HepG2 (cell line): ENCODE measurements at regions not wholly inside any gene's neighbourhood (a gene's known extent, or its start where the extent isn't known, plus 50 kb on each side); places are given as distances from the start of the nearest gene placed in this dataset.

Experiments used
- ATAC-seq: fragments of 200-7000 bp; cut with Tn5 transposase; 3 replicates; pipeline ENCODE4 v1.9.1; 2020; ENCODE audit warnings: mild to moderate bottlenecking, moderate library complexity
- BruUV-seq: library from RNA; stranded (reverse); fragments of 400-500 nt; replicated peaks from 2 replicates; lab custom pipeline; 2021; lab: Mats Ljungman, UMichigan
- CTCF ChIA-PET: fragments of 300-600 bp; formaldehyde crosslinking; extraction: SDS; loops from one replicate; lab custom pipeline; 2021; ENCODE audit warnings: low total read pairs, inconsistent platforms, low intra/inter-chr PET ratio; lab: Yijun Ruan, JAX
- POLR2A ChIA-PET: fragments of 350-600 bp; sonication (Branson Sonifier 250); formaldehyde crosslinking; loops from one replicate; lab custom pipeline; 2020; ENCODE audit warnings: antibody characterized with exemption, inconsistent platforms; lab: Yijun Ruan, JAX
- DNase-seq: peaks from one replicate; pipeline ENCODE4 v3.0.0-alpha.2; 2015; ENCODE audit warnings: low spot score
- FAIRE-seq: peaks from 3 replicates; lab custom pipeline; 2011; peaks lifted over from hg19 to GRCh38; lab: Jason Lieb, UNC
- H2AFZ ChIP-seq: one replicate; pipeline ENCODE4 v1.6.1; 2011; ENCODE audit warnings: low read length, inconsistent platforms
- H3K27ac ChIP-seq: fragments of 300-600 bp; 3 replicates; pipeline ENCODE4 v1.8.0; 2011; ENCODE audit warnings: mixed run types, mild to moderate bottlenecking, mixed read lengths, low read length, inconsistent platforms; ENCODE audit not compliant: insufficient read depth; ENCODE audit errors: extremely low read length
- H3K27me3 ChIP-seq, 2 experiments: fragments of 200-600 bp in 1 of 2; 2 replicates in 1 of 2; 3 replicates in 1 of 2; pipeline versions ENCODE4 v1.6.0 to v1.8.0; 2011; ENCODE audit warnings: low read length in 2 of 2, mild to moderate bottlenecking in 2 of 2, moderate library complexity in 2 of 2, inconsistent platforms in 1 of 2; ENCODE audit not compliant: insufficient read depth in 2 of 2, control insufficient read depth in 1 of 2
- H3K36me3 ChIP-seq, 2 experiments: fragments of 200-600 bp in 1 of 2; replicated peaks in 1 of 2; 2 replicates in 1 of 2; 3 replicates in 1 of 2; pipeline versions ENCODE4 v1.5.1 to v1.8.0; 2011; ENCODE audit warnings: low read length in 2 of 2, inconsistent platforms in 1 of 2; ENCODE audit not compliant: insufficient read depth in 2 of 2, control insufficient read depth in 1 of 2
- H3K4me1 ChIP-seq: 2 replicates; pipeline ENCODE4 v1.5.1; 2012; ENCODE audit warnings: low read length, inconsistent platforms; ENCODE audit not compliant: insufficient read depth
- H3K4me2 ChIP-seq: 2 replicates; pipeline ENCODE4 v1.6.0; 2011; ENCODE audit warnings: low read depth, low read length, inconsistent platforms
- H3K4me3 ChIP-seq, 3 experiments: fragments of 200-600 bp in 1 of 3; sonication (generic), shearing (Covaris generic) in 1 of 3; replicated peaks in 1 of 3; 2 replicates each; pipeline ENCODE4 v1.5.1; 2011 to 2016; ENCODE audit warnings: low read length in 3 of 3, inconsistent platforms in 2 of 3, low read depth in 2 of 3, mild to moderate bottlenecking in 2 of 3, control low read depth in 1 of 3, mixed read lengths in 1 of 3; ENCODE audit not compliant: insufficient read depth in 1 of 3
- H3K79me2 ChIP-seq: one replicate; pipeline ENCODE4 v1.6.1; 2011; ENCODE audit warnings: low read length, inconsistent platforms; ENCODE audit not compliant: insufficient read depth
- H3K9ac ChIP-seq: 2 replicates; pipeline ENCODE4 v1.6.0; 2011; ENCODE audit warnings: mild to moderate bottlenecking, low read depth, low read length, inconsistent platforms; ENCODE audit not compliant: insufficient read depth
- H3K9me3 ChIP-seq: 2 replicates; pipeline ENCODE4 v1.5.1; 2012; ENCODE audit warnings: mild to moderate bottlenecking, low read length
- H4K20me1 ChIP-seq: 2 replicates; pipeline ENCODE4 v1.6.0; 2011; ENCODE audit warnings: inconsistent platforms, mild to moderate bottlenecking, low read length, moderate library complexity; ENCODE audit not compliant: insufficient read depth
- BHLHE40 ChIP-seq: IDR thresholded peaks from 2 replicates; pipeline ENCODE4 v1.6.1; 2011; ENCODE audit warnings: low read length, improper control_type of control experiment
- MNT ChIP-seq: fragments of 450-650 bp; IDR thresholded peaks from 2 replicates; pipeline ENCODE4 v1.6.1; 2016
- NKX3-1 ChIP-seq: sonication (generic); formaldehyde crosslinking; IDR thresholded peaks from 2 replicates; pipeline ENCODE4 v1.5.0; 2020; ENCODE audit warnings: missing genetic modification reagents
- NONO ChIP-seq, 2 experiments: fragments of 450-650 bp in 1 of 2; sonication (generic) in 1 of 2; formaldehyde crosslinking in 1 of 2; IDR thresholded peaks in 1 of 2; conservative IDR thresholded peaks in 1 of 2; 2 replicates each; pipeline versions ENCODE4 v1.6.1 to v1.8.0; 2017 to 2022; ENCODE audit warnings: mild to moderate bottlenecking in 1 of 2, missing genetic modification reagents in 1 of 2, moderate library complexity in 1 of 2
- PAXIP1 ChIP-seq: sonication (generic); formaldehyde crosslinking; conservative IDR thresholded peaks from 2 replicates; pipeline ENCODE4 v1.4.0; 2020; ENCODE audit warnings: mild to moderate bottlenecking, missing genetic modification reagents, moderate library complexity
- POLR2A ChIP-seq, 2 experiments: IDR thresholded peaks; 2 replicates each; pipeline ENCODE4 v1.6.1; 2011; ENCODE audit warnings: low read depth in 2 of 2, low read length in 2 of 2, mild to moderate bottlenecking in 1 of 2, moderate library complexity in 1 of 2; ENCODE audit not compliant: insufficient read depth in 1 of 2
- ZBTB21 ChIP-seq: sonication (generic); formaldehyde crosslinking; IDR thresholded peaks from 2 replicates; pipeline ENCODE4 v1.4.0; 2020; ENCODE audit warnings: missing genetic modification reagents
- ZBTB44 ChIP-seq: sonication (generic); formaldehyde crosslinking; IDR thresholded peaks from 2 replicates; pipeline ENCODE4 v1.4.0; 2020; ENCODE audit warnings: missing genetic modification reagents
- ZFP41 ChIP-seq: sonication (generic); formaldehyde crosslinking; IDR thresholded peaks from 2 replicates; pipeline ENCODE4 v1.4.0; 2020; ENCODE audit warnings: mild to moderate bottlenecking, missing genetic modification reagents, borderline replicate concordance
- ZNF510 ChIP-seq: sonication (generic); formaldehyde crosslinking; IDR thresholded peaks from 2 replicates; pipeline ENCODE4 v1.4.0; 2020; ENCODE audit warnings: low read depth, mild to moderate bottlenecking, missing genetic modification reagents
- WGBS: methylation state at CpG from one replicate; pipeline ENCODE4 v1.1.6; 2017; ENCODE audit warnings: low lambda C conversion rate; 5-methylcytosine and 5-hydroxymethylcytosine counted together
- in situ Hi-C: cut with HindIII; loops from 2 replicates; pipeline ENCODE4 v1.10.0; 2017; ENCODE audit warnings: low pct_unique_long_range_greater_than_20kb; ENCODE audit not compliant: extremely low pct_ligation_motif_present
- intact Hi-C: fragments of 100-400 bp; cut with micrococcal nuclease; formaldehyde crosslinking; loops from one replicate; pipeline ENCODE4 v1.10.0; 2022; ENCODE audit not compliant: unreplicated experiment
- TF ChIP-seq, protein P1 (sequence below): sonication (generic); formaldehyde crosslinking; IDR thresholded peaks from 2 replicates; pipeline ENCODE4 v1.4.0; 2020; ENCODE audit warnings: missing genetic modification reagents
- TF ChIP-seq, protein P2 (sequence below): sonication (generic); formaldehyde crosslinking; conservative IDR thresholded peaks from 2 replicates; pipeline ENCODE4 v1.4.0; 2020; ENCODE audit warnings: missing genetic modification reagents

DNA sequence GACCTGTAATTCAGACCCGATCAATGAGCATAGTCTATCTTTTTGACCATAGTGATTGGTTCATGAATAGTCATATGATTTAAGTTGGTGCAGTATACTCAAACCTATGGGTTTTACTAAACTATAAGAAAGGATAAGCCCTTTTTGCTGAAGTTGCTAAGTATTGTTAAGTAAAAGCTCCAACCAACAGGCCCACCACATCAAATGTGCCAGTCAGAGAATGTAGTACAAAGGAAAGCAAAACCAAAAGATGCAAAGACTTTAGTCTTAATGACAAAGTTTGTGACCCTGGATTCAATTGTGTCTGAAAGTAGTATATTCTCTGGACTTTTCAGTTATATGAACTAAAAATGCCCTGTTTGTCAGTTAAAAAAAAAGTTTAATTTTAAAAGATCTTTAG is 208.1 kb upstream of the TET2 start:
- no peak for FAIRE-seq
- no TSS peak for BruUV-seq
- intact Hi-C loops: no loop called here
- TF ChIP-seq, protein P1, sequence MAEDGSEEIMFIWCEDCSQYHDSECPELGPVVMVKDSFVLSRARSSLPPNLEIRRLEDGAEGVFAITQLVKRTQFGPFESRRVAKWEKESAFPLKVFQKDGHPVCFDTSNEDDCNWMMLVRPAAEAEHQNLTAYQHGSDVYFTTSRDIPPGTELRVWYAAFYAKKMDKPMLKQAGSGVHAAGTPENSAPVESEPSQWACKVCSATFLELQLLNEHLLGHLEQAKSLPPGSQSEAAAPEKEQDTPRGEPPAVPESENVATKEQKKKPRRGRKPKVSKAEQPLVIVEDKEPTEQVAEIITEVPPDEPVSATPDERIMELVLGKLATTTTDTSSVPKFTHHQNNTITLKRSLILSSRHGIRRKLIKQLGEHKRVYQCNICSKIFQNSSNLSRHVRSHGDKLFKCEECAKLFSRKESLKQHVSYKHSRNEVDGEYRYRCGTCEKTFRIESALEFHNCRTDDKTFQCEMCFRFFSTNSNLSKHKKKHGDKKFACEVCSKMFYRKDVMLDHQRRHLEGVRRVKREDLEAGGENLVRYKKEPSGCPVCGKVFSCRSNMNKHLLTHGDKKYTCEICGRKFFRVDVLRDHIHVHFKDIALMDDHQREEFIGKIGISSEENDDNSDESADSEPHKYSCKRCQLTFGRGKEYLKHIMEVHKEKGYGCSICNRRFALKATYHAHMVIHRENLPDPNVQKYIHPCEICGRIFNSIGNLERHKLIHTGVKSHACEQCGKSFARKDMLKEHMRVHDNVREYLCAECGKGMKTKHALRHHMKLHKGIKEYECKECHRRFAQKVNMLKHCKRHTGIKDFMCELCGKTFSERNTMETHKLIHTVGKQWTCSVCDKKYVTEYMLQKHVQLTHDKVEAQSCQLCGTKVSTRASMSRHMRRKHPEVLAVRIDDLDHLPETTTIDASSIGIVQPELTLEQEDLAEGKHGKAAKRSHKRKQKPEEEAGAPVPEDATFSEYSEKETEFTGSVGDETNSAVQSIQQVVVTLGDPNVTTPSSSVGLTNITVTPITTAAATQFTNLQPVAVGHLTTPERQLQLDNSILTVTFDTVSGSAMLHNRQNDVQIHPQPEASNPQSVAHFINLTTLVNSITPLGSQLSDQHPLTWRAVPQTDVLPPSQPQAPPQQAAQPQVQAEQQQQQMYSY (CRISPR knock-in tag): no peak
- TF ChIP-seq PAXIP1 (CRISPR knock-in tag) (no peak), NKX3-1 (no peak), POLR2A (IDR thresholded peaks at IDR 0.05; ENCODE audit: insufficient read depth in 1 of 2, low read depth in 2 of 2, low read length in 2 of 2) (no peak), MNT (no peak), ZBTB44 (CRISPR knock-in tag) (no peak), ZFP41 (CRISPR knock-in tag) (no peak), ZNF510 (CRISPR knock-in tag) (no peak), BHLHE40 (no peak), ZBTB21 (no peak), NONO (IDR thresholded peaks at IDR 0.05) (no peak), NONO (CRISPR knock-in tag; conservative IDR thresholded peaks at IDR 0.05) (no peak)
- TF ChIP-seq, protein P2, sequence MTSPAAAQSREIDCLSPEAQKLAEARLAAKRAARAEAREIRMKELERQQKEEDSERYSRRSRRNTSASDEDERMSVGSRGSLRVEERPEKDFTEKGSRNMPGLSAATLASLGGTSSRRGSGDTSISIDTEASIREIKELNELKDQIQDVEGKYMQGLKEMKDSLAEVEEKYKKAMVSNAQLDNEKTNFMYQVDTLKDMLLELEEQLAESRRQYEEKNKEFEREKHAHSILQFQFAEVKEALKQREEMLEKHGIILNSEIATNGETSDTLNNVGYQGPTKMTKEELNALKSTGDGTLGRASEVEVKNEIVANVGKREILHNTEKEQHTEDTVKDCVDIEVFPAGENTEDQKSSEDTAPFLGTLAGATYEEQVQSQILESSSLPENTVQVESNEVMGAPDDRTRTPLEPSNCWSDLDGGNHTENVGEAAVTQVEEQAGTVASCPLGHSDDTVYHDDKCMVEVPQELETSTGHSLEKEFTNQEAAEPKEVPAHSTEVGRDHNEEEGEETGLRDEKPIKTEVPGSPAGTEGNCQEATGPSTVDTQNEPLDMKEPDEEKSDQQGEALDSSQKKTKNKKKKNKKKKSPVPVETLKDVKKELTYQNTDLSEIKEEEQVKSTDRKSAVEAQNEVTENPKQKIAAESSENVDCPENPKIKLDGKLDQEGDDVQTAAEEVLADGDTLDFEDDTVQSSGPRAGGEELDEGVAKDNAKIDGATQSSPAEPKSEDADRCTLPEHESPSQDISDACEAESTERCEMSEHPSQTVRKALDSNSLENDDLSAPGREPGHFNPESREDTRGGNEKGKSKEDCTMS: no peak

More for the DNA sequence above, 208.1 kb upstream of the TET2 start:
- ChIA-PET CTCF (no interaction called here), POLR2A (no interaction called here)
- Histone ChIP-seq H3K4me2 (no peak overlapping the region), H3K4me1 (no peaks in the 10 kb centered on the region), H3K27ac (no peak overlapping the region), H3K4me3 (no peak overlapping the region), H2AFZ (no peak overlapping the region), H4K20me1 (no peaks in the 10 kb centered on the region), H3K9me3 (no peaks in the 10 kb centered on the region), H3K79me2 (no peaks in the 10 kb centered on the region), H3K27me3 (no peaks in the 10 kb centered on the region), H3K9ac (no peak overlapping the region), H3K36me3 (no peaks in the 10 kb centered on the region)
- in situ Hi-C loops: no loop called here
- 33% methylated on average over 1 of the region's 1 CpG for WGBS
- ATAC-seq (no peak), DNase-seq (no peak)
